Mammary epithelial cell (primary cell): ENCODE measurements at regions not wholly inside any gene's neighbourhood (a gene's known extent, or its start where the extent isn't known, plus 50 kb on each side); places are given as distances from the start of the nearest gene placed in this dataset.

ENCODE experiments used
- CTCF ChIP-seq, 2 donors: IDR thresholded peaks in 1 of 2; conservative IDR thresholded peaks in 1 of 2; 2 replicates each; pipeline ENCODE4 v1.5.1; 2011 to 2012; ENCODE audit warnings: inconsistent platforms in 2 of 2, low read length in 2 of 2, mild to moderate bottlenecking in 2 of 2, control low read depth in 1 of 2, low read depth in 1 of 2; ENCODE audit not compliant: insufficient read depth in 1 of 2; ENCODE audit errors: extremely low read depth in 1 of 2
- EZH2 ChIP-seq: IDR thresholded peaks from 2 replicates; pipeline ENCODE4 v1.6.1; 2012; ENCODE audit warnings: low read length, inconsistent platforms, borderline replicate concordance

- TF ChIP-seq CTCF (conservative IDR thresholded peaks at IDR 0.05 in 1 of 2, IDR thresholded peaks at IDR 0.05 in 1 of 2; ENCODE audit: extremely low read depth in 1 of 2, insufficient read depth in 1 of 2, low read depth in 1 of 2, low read length in 2 of 2) (no peak), EZH2 (no peak)
Observed at GRCh38 chrX:36480441-36480990, 527.6 kb upstream of the FAM47C start.
